ENCODE measurements at regions not wholly inside any gene's neighbourhood (a gene's known extent, or its start where the extent isn't known, plus 50 kb on each side); places are given as distances from the start of the nearest gene placed in this dataset.
"Not testable (repeated sequence)": the region's sequence is repeated elsewhere in the genome, so short reads cannot be mapped to it uniquely, and the experiment has no call there.

- DNase-seq (ENCODE audit: low read depth): no peak
Observed at GRCh38 chr3:107942951-107943749, 147.7 kb downstream of the CD47 start.

- DNase-seq (ENCODE audit: low read depth): no peak
Observed at GRCh38 chr3:107942244-107942643, 148.6 kb downstream of the CD47 start.

- no peak for DNase-seq (ENCODE audit: low read depth)
Observed at GRCh38 chr3:107939691-107940442, 151.0 kb downstream of the CD47 start.

- no peak for DNase-seq (ENCODE audit: low read depth)
Observed at GRCh38 chr3:107938143-107938542, 152.7 kb downstream of the CD47 start.

GRCh38 chr3:107934808-107935207, 156.0 kb downstream of the CD47 start:
- no peak for DNase-seq (ENCODE audit: low read depth)

- DNase-seq (ENCODE audit: low read depth): no peak
Observed at GRCh38 chr3:107933450-107933849, 157.4 kb downstream of the CD47 start.

GRCh38 chr3:107931326-107931725, 159.5 kb downstream of the CD47 start:
- no peak for DNase-seq (ENCODE audit: low read depth)

GRCh38 chr3:107929088-107929487, 161.7 kb downstream of the CD47 start:
- no peak for DNase-seq (ENCODE audit: low read depth)

- no peak for DNase-seq (ENCODE audit: low read depth)
Observed at GRCh38 chr3:107928084-107928445, 162.8 kb downstream of the CD47 start.

GRCh38 chr3:107927361-107928083, 163.3 kb downstream of the CD47 start:
- no peak for DNase-seq (ENCODE audit: low read depth)

- no peak for DNase-seq (ENCODE audit: low read depth)
Observed at GRCh38 chr3:107925851-107926250, 165.0 kb downstream of the CD47 start.

- no peak for DNase-seq (ENCODE audit: low read depth)
Observed at GRCh38 chr3:107921038-107921437, 169.8 kb downstream of the CD47 start.

GRCh38 chr3:107920538-107920937, 170.3 kb downstream of the CD47 start:
- DNase-seq (ENCODE audit: low read depth): no peak

GRCh38 chr3:107919239-107919638, 171.6 kb downstream of the CD47 start:
- DNase-seq (ENCODE audit: low read depth): no peak

GRCh38 chr3:107916171-107916570, 174.7 kb downstream of the CD47 start:
- DNase-seq (ENCODE audit: low read depth): no peak

- DNase-seq (ENCODE audit: low read depth): no peak
Observed at GRCh38 chr3:107915706-107916105, 175.1 kb downstream of the CD47 start.

- no peak for DNase-seq (ENCODE audit: low read depth)
Observed at GRCh38 chr3:107913701-107914100, 177.1 kb downstream of the CD47 start.

GRCh38 chr3:107911337-107912000, 179.4 kb downstream of the CD47 start:
- no peak for DNase-seq (ENCODE audit: low read depth)

- DNase-seq (ENCODE audit: low read depth): no peak
Observed at GRCh38 chr3:107910713-107911259, 180.0 kb downstream of the CD47 start.

- not testable (repeated sequence) for DNase-seq (ENCODE audit: low read depth)
Observed at GRCh38 chr3:107909583-107909982, 181.2 kb downstream of the CD47 start.

GRCh38 chr3:107907996-107908395, 182.8 kb downstream of the CD47 start:
- no peak for DNase-seq (ENCODE audit: low read depth)

Measured in forelimb muscle (tissue), 1 donor.